IMR-90 (cell line): ENCODE measurements at regions not wholly inside any gene's neighbourhood (a gene's known extent, or its start where the extent isn't known, plus 50 kb on each side); places are given as distances from the start of the nearest gene placed in this dataset.

Source experiments
- ATAC-seq: fragments of 200-7000 bp; cut with Tn5 transposase; 2 replicates; pipeline ENCODE4 v1.9.1; 2020; ENCODE audit warnings: low read depth, mild to moderate bottlenecking, moderate library complexity
- BruUV-seq: library from RNA; stranded (reverse); fragments of 400-500 nt; replicated peaks from 2 replicates; lab custom pipeline; 2021; lab: Mats Ljungman, UMichigan
- CTCF ChIA-PET: fragments of 300-600 bp; formaldehyde crosslinking; extraction: SDS; loops from one replicate; lab custom pipeline; 2021; ENCODE audit warnings: antibody characterized with exemption; lab: Yijun Ruan, JAX
- POLR2A ChIA-PET: fragments of 300-600 bp; sonication (Branson Sonifier 250); formaldehyde crosslinking; loops from one replicate; lab custom pipeline; 2022; ENCODE audit warnings: antibody characterized with exemption; ENCODE audit not compliant: unreplicated experiment; lab: Charles Lee
- DNase-seq: peaks from one replicate; pipeline ENCODE4 v3.0.0; 2013
- H2AFZ ChIP-seq: replicated peaks from 2 replicates; pipeline ENCODE3; 2013; ENCODE audit warnings: low read length, mild to moderate bottlenecking; ENCODE audit not compliant: poor library complexity
- H2AK5ac ChIP-seq: 2 replicates; pipeline ENCODE4 v1.6.1; 2013; ENCODE audit warnings: low read depth, low read length, inconsistent platforms
- H2AK9ac ChIP-seq: replicated peaks from 2 replicates; pipeline ENCODE3; 2013; ENCODE audit warnings: mild to moderate bottlenecking, low read depth, low read length, moderate library complexity; ENCODE audit not compliant: poor library complexity
- H2BK120ac ChIP-seq: 2 replicates; pipeline ENCODE4 v1.6.1; 2013; ENCODE audit warnings: low read depth, low read length, inconsistent platforms
- H2BK15ac ChIP-seq: 3 replicates; pipeline ENCODE4 v1.6.1; 2013; ENCODE audit warnings: low read depth, low read length, inconsistent platforms
- H2BK20ac ChIP-seq: 2 replicates; pipeline ENCODE4 v1.6.1; 2013; ENCODE audit warnings: low read depth, mild to moderate bottlenecking, inconsistent platforms, low read length, moderate library complexity
- H2BK5ac ChIP-seq: 2 replicates; pipeline ENCODE4 v1.6.1; 2013; ENCODE audit warnings: mild to moderate bottlenecking, low read depth, low read length, inconsistent platforms; ENCODE audit not compliant: poor library complexity, severe bottlenecking
- H3K14ac ChIP-seq: replicated peaks from 2 replicates; pipeline ENCODE4 v1.6.1; 2013; ENCODE audit warnings: low read depth, low read length, inconsistent platforms
- H3K18ac ChIP-seq: 2 replicates; pipeline ENCODE4 v1.6.1; 2013; ENCODE audit warnings: low read depth, low read length, control low read depth
- H3K23ac ChIP-seq: 2 replicates; pipeline ENCODE4 v1.6.1; 2013; ENCODE audit warnings: low read depth, low read length, inconsistent platforms
- H3K27ac ChIP-seq: 2 replicates; pipeline ENCODE4 v1.5.1; 2013; ENCODE audit warnings: mild to moderate bottlenecking, control low read depth, low read length; ENCODE audit not compliant: insufficient read depth
- H3K27me3 ChIP-seq: 2 replicates; pipeline ENCODE4 v1.6.1; 2013; ENCODE audit warnings: low read length; ENCODE audit not compliant: control insufficient read depth, insufficient read depth
- H3K36me3 ChIP-seq: 2 replicates; pipeline ENCODE4 v1.6.1; 2013; ENCODE audit warnings: low read length, mixed read lengths; ENCODE audit not compliant: control insufficient read depth, insufficient read depth
- H3K4ac ChIP-seq: 2 replicates; pipeline ENCODE4 v1.6.1; 2013; ENCODE audit warnings: low read depth, low read length, inconsistent platforms
- H3K4me1 ChIP-seq: 2 replicates; pipeline ENCODE4 v1.6.1; 2013; ENCODE audit warnings: low read length, mixed read lengths; ENCODE audit not compliant: control insufficient read depth, insufficient read depth
- H3K4me2 ChIP-seq: 2 replicates; pipeline ENCODE4 v1.6.1; 2013; ENCODE audit warnings: low read depth, mild to moderate bottlenecking, control low read depth, low read length, moderate library complexity
- H3K4me3 ChIP-seq: 2 replicates; pipeline ENCODE4 v1.5.1; 2013; ENCODE audit warnings: low read depth, mild to moderate bottlenecking, control low read depth, low read length, moderate library complexity; ENCODE audit not compliant: insufficient read depth
- H3K56ac ChIP-seq: 2 replicates; pipeline ENCODE4 v1.6.1; 2013; ENCODE audit warnings: low read length, inconsistent platforms; ENCODE audit not compliant: insufficient read depth; ENCODE audit errors: extremely low read depth
- H3K79me1 ChIP-seq, 2 experiments: 2 replicates each; pipeline ENCODE4 v1.6.1; 2013; ENCODE audit warnings: low read length in 2 of 2, inconsistent platforms in 1 of 2, low read depth in 1 of 2
- H3K9ac ChIP-seq: 2 replicates; pipeline ENCODE4 v1.6.1; 2013; ENCODE audit warnings: low read depth, low read length, control low read depth
- H3K9me1 ChIP-seq: 2 replicates; pipeline ENCODE4 v1.6.1; 2013; ENCODE audit warnings: low read length, inconsistent platforms; ENCODE audit not compliant: insufficient read depth
- H3K9me3 ChIP-seq: 2 replicates; pipeline ENCODE4 v1.6.1; 2013; ENCODE audit warnings: low read length; ENCODE audit not compliant: control insufficient read depth, insufficient read depth
- H4K20me1 ChIP-seq: 2 replicates; pipeline ENCODE4 v1.6.1; 2013; ENCODE audit warnings: low read length, inconsistent platforms; ENCODE audit not compliant: insufficient read depth
- H4K5ac ChIP-seq: 2 replicates; pipeline ENCODE4 v1.6.1; 2013; ENCODE audit warnings: mild to moderate bottlenecking, low read depth, low read length, control low read depth
- H4K8ac ChIP-seq, 2 experiments: 2 replicates each; pipeline ENCODE4 v1.6.1; 2013; ENCODE audit warnings: low read depth in 2 of 2, low read length in 2 of 2, control low read depth in 1 of 2, inconsistent platforms in 1 of 2
- H4K91ac ChIP-seq: 2 replicates; pipeline ENCODE4 v1.6.1; 2013; ENCODE audit warnings: low read depth, low read length, inconsistent platforms; ENCODE audit not compliant: insufficient read depth
- BHLHE40 ChIP-seq: fragments of 150-350 bp; IDR thresholded peaks from 2 replicates; pipeline ENCODE4 v1.6.1; 2016; ENCODE audit warnings: mild to moderate bottlenecking, low read depth, low read length
- CEBPB ChIP-seq: IDR thresholded peaks from 2 replicates; pipeline ENCODE4 v1.6.1; 2012; ENCODE audit warnings: low read depth, low read length, improper control_type of control experiment
- CHD1 ChIP-seq: IDR thresholded peaks from 2 replicates; pipeline ENCODE4 v1.6.1; 2012; ENCODE audit warnings: low read depth, low read length, improper control_type of control experiment
- FOS ChIP-seq: fragments of 150-350 bp; IDR thresholded peaks from 2 replicates; pipeline ENCODE4 v1.6.1; 2016; ENCODE audit warnings: low read depth, low read length
- MAFK ChIP-seq: IDR thresholded peaks from 2 replicates; pipeline ENCODE4 v1.6.1; 2012; ENCODE audit warnings: low read depth, low read length, improper control_type of control experiment
- MAZ ChIP-seq: IDR thresholded peaks from 2 replicates; pipeline ENCODE4 v1.6.1; 2012; ENCODE audit warnings: low read depth, mild to moderate bottlenecking, low read length, improper control_type of control experiment, moderate library complexity, borderline replicate concordance
- MXI1 ChIP-seq: IDR thresholded peaks from 2 replicates; pipeline ENCODE4 v1.6.1; 2012; ENCODE audit warnings: low read depth, mild to moderate bottlenecking, low read length, moderate library complexity, borderline replicate concordance
- NFE2L2 ChIP-seq: fragments of 150-350 bp; IDR thresholded peaks from 2 replicates; pipeline ENCODE4 v1.6.1; 2016; ENCODE audit warnings: low read depth, mild to moderate bottlenecking, low read length
- POLR2A ChIP-seq: IDR thresholded peaks from 2 replicates; pipeline ENCODE4 v1.6.1; 2012; ENCODE audit warnings: mild to moderate bottlenecking, low read depth, low read length
- RAD21 ChIP-seq: IDR thresholded peaks from 2 replicates; pipeline ENCODE4 v1.6.1; 2012; ENCODE audit warnings: low read length, improper control_type of control experiment
- RCOR1 ChIP-seq: IDR thresholded peaks from 2 replicates; pipeline ENCODE4 v1.6.1; 2012; ENCODE audit warnings: mild to moderate bottlenecking, low read length, improper control_type of control experiment; ENCODE audit not compliant: insufficient replicate concordance
- RFX5 ChIP-seq: IDR thresholded peaks from 2 replicates; pipeline ENCODE4 v1.8.0; 2012; ENCODE audit warnings: low read depth, mild to moderate bottlenecking, low read length, moderate library complexity
- SMC3 ChIP-seq: fragments of 150-350 bp; IDR thresholded peaks from 2 replicates; pipeline ENCODE4 v1.6.1; 2016; ENCODE audit warnings: low read depth, mild to moderate bottlenecking, antibody characterized with exemption, low read length, moderate library complexity
- WGBS, 2 experiments: methylation state at CpG; one replicate each; pipeline versions ENCODE4 v1.1.5 to v1.1.7; 2013; ENCODE audit warnings: missing lambda C conversion rate in 2 of 2; ENCODE audit not compliant: insufficient read length in 1 of 2; ENCODE audit errors: extremely low coverage in 2 of 2; 5-methylcytosine and 5-hydroxymethylcytosine counted together
- dilution Hi-C: fragments of 300-500 bp; cut with HindIII; formaldehyde crosslinking; loops from one replicate; pipeline ENCODE4 v1.14.3; 2018; ENCODE audit warnings: low sequenced_read_pairs; ENCODE audit not compliant: unreplicated experiment
- in situ Hi-C: fragments of 300-500 bp; cut with MboI; formaldehyde crosslinking; loops from 3 replicates; pipeline ENCODE4 v1.14.3; 2019; ENCODE audit warnings: low sequenced_read_pairs, inconsistent platforms, mixed read lengths
- intact Hi-C: fragments of 100-400 bp; cut with micrococcal nuclease; formaldehyde crosslinking; loops from 2 replicates; pipeline ENCODE4 v1.10.0; 2022
- TF ChIP-seq, protein P1 (sequence below): conservative IDR thresholded peaks from 2 replicates; pipeline ENCODE4 v1.5.1; 2012; ENCODE audit warnings: mild to moderate bottlenecking, low read depth, low read length, improper control_type of control experiment
- TF ChIP-seq, protein P2 (sequence below): fragments of 150-350 bp; IDR thresholded peaks from 2 replicates; pipeline ENCODE4 v1.6.1; 2016; ENCODE audit warnings: low read depth, mild to moderate bottlenecking, low read length, moderate library complexity, borderline replicate concordance
- TF ChIP-seq, protein P3 (sequence below): fragments of 150-350 bp; IDR thresholded peaks from 2 replicates; pipeline ENCODE4 v1.6.1; 2017; ENCODE audit warnings: mild to moderate bottlenecking, antibody characterized with exemption, low read length, low read depth

DNA sequence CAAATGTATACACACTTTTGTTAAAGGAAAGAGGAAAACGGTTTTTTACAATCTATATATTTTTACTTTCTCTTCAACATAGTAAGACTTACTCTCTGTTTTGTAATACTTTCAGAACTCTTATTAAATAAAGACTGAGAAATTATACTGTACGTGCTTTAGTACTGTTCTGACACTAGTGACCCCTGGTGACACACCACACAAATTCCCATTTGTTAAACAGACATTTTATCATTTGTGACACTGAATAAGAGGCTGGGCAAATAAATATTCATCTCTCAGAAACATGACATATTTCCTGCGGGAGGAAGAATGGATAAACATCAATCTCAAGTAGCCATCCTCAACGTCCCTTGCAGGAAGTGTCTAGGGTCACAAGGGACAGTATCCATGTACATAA, 68.9 kb upstream of the ZNF33B start:
- Histone ChIP-seq H2AK9ac (no peak overlapping the region), H2BK15ac (no peak overlapping the region), H2BK20ac (no peak overlapping the region), H3K9ac (no peak overlapping the region), H3K4ac (no peak overlapping the region), H3K14ac (no peak overlapping the region), H4K91ac (no peak overlapping the region), H3K79me1 (no peaks in the 10 kb centered on the region), H3K23ac (no peak overlapping the region), H3K4me2 (no peak overlapping the region), H2AFZ (no peak overlapping the region), H2AK5ac (no peak overlapping the region), H3K56ac (no peak overlapping the region), H3K9me1 (no peaks in the 10 kb centered on the region), H4K5ac (no peak overlapping the region), H3K36me3 (no peaks in the 10 kb centered on the region), H3K27me3 (no peaks in the 10 kb centered on the region), H3K4me3 (no peak overlapping the region), H3K18ac (no peak overlapping the region), H3K27ac (no peak overlapping the region), H4K8ac (no peak overlapping the region), H2BK5ac (no peak overlapping the region), H4K20me1 (no peaks in the 10 kb centered on the region), H3K9me3 (no peaks in the 10 kb centered on the region), H3K4me1 (no peaks in the 10 kb centered on the region), H2BK120ac (no peak overlapping the region)
- BruUV-seq, result no TSS peak
- ATAC-seq (no peak), DNase-seq (no peak)
- CTCF ChIA-PET, result no interaction called here
- dilution Hi-C loops (no loop called here), in situ Hi-C loops (no loop called here), intact Hi-C loops (no loop called here)
- WGBS, 2 experiments, result no CpG with 5 or more reads among the region's 4 CpGs
- no peak for TF ChIP-seq RCOR1
- no peak for TF ChIP-seq FOS
- no peak for TF ChIP-seq SMC3
- TF ChIP-seq RFX5, result no peak
- no peak for TF ChIP-seq CHD1
- TF ChIP-seq, protein P1, sequence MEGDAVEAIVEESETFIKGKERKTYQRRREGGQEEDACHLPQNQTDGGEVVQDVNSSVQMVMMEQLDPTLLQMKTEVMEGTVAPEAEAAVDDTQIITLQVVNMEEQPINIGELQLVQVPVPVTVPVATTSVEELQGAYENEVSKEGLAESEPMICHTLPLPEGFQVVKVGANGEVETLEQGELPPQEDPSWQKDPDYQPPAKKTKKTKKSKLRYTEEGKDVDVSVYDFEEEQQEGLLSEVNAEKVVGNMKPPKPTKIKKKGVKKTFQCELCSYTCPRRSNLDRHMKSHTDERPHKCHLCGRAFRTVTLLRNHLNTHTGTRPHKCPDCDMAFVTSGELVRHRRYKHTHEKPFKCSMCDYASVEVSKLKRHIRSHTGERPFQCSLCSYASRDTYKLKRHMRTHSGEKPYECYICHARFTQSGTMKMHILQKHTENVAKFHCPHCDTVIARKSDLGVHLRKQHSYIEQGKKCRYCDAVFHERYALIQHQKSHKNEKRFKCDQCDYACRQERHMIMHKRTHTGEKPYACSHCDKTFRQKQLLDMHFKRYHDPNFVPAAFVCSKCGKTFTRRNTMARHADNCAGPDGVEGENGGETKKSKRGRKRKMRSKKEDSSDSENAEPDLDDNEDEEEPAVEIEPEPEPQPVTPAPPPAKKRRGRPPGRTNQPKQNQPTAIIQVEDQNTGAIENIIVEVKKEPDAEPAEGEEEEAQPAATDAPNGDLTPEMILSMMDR, result no peak
- TF ChIP-seq MAFK, result no peak
- TF ChIP-seq, protein P2, sequence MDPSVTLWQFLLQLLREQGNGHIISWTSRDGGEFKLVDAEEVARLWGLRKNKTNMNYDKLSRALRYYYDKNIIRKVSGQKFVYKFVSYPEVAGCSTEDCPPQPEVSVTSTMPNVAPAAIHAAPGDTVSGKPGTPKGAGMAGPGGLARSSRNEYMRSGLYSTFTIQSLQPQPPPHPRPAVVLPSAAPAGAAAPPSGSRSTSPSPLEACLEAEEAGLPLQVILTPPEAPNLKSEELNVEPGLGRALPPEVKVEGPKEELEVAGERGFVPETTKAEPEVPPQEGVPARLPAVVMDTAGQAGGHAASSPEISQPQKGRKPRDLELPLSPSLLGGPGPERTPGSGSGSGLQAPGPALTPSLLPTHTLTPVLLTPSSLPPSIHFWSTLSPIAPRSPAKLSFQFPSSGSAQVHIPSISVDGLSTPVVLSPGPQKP, result no peak
- no peak for TF ChIP-seq RAD21
- TF ChIP-seq MXI1, result no peak
- TF ChIP-seq, protein P3, sequence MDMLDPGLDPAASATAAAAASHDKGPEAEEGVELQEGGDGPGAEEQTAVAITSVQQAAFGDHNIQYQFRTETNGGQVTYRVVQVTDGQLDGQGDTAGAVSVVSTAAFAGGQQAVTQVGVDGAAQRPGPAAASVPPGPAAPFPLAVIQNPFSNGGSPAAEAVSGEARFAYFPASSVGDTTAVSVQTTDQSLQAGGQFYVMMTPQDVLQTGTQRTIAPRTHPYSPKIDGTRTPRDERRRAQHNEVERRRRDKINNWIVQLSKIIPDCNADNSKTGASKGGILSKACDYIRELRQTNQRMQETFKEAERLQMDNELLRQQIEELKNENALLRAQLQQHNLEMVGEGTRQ, result no peak
- no peak for TF ChIP-seq NFE2L2
- no peak for TF ChIP-seq CEBPB
- TF ChIP-seq POLR2A, result no peak
- no peak for TF ChIP-seq MAZ
- no peak for TF ChIP-seq BHLHE40
- POLR2A ChIA-PET, result no interaction called here
